Body of pancreas (tissue), 4 donors: ENCODE measurements at regions not wholly inside any gene's neighbourhood (a gene's known extent, or its start where the extent isn't known, plus 50 kb on each side); places are given as distances from the start of the nearest gene placed in this dataset.

ENCODE experiments used
- CTCF ChIP-seq, 7 experiments: fragments of 450-650 bp in 4 of 7; fragments of 200-600 bp in 3 of 7; sonication (generic) in 3 of 7; IDR thresholded peaks; one replicate each; pipeline ENCODE4 v1.5.1; 2016 to 2019; ENCODE audit warnings: antibody characterized with exemption in 7 of 7
- POLR2A ChIP-seq, 3 donors: fragments of 450-650 bp; IDR thresholded peaks; one replicate each; pipeline ENCODE4 v1.6.1; 2016; ENCODE audit warnings: antibody characterized with exemption in 3 of 3, mild to moderate bottlenecking in 2 of 3

DNA sequence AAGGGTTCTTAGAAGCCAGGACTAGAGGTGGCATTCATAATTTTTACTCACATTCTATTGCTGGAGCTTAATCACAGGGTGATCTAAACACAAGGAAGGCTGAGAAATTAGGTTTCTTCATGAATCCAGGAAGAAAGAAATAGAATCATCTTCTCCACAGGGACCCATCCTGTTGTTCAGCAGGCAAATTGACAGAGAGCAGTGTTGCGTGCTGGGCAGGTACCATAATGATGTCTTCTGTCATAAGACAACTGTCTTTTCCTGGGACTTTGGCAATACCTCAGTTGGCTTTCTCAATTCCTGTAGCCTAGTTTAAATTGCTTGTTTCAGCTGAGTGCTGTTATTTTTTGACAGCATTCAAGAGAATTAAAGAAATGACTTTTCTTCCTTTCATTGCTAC lies 468.0 kb upstream of the SYT1 start:
- TF ChIP-seq CTCF (IDR thresholded peaks at IDR 0.05) (no peak), POLR2A (IDR thresholded peaks at IDR 0.05) (no peak)
